ENCODE measurements at regions not wholly inside any gene's neighbourhood (a gene's known extent, or its start where the extent isn't known, plus 50 kb on each side); places are given as distances from the start of the nearest gene placed in this dataset.

GRCh38 chr11:93967258-93967657, 53.9 kb upstream of the HEPHL1 start:
- TF ChIP-seq YY1 (IDR thresholded peaks at IDR 0.05; ENCODE audit: insufficient read depth, insufficient read length) = no peak
- no peak for TF ChIP-seq SUZ12 (IDR thresholded peaks at IDR 0.05; ENCODE audit: extremely low read depth, insufficient read depth, insufficient read length)
- no peak for TF ChIP-seq ZNF274 (IDR thresholded peaks at IDR 0.05; ENCODE audit: low read depth, low read length)
